ENCODE measurements at regions not wholly inside any gene's neighbourhood (a gene's known extent, or its start where the extent isn't known, plus 50 kb on each side); places are given as distances from the start of the nearest gene placed in this dataset.
A peak's percentile ranks its signal among the peaks of the same experiment; 100 is the strongest.

DNA sequence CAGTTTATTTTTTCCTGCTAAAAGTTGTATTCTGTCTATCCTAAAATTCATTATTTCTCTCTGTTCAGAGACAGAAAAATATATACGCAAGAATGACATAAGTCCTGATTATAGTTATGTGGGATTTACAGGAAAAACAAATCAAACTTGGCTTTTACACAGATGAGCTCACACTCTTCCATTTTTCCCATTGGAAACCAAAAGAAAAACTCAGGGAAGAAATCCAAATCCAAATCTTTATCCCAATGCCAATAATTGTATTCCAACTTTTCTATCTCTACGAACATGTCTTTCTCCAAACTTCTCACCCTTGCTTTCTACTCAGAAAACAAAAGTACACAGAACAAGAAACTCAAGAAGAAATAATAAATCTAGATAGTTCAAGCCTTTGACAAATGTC, 249.1 kb upstream of the TMEFF2 start:
- Mint-ChIP-seq H3K27me3 (ENCODE audit: unreplicated experiment) (no peaks in the 10 kb centered on the region), H3K36me3 (ENCODE audit: unreplicated experiment) (no peaks in the 10 kb centered on the region), H3K4me3 (ENCODE audit: unreplicated experiment) (no peak overlapping the region), H3K4me1 (ENCODE audit: unreplicated experiment) (peaks cover 33% of the 10 kb centered on the region), H3K9me3 (ENCODE audit: unreplicated experiment) (peaks cover 4% of the 10 kb centered on the region), H3K27ac (ENCODE audit: unreplicated experiment) (no peak overlapping the region)
- DNase-seq (ENCODE audit: extremely low spot score, unreplicated experiment) = no peak
- TF ChIP-seq, protein P1, sequence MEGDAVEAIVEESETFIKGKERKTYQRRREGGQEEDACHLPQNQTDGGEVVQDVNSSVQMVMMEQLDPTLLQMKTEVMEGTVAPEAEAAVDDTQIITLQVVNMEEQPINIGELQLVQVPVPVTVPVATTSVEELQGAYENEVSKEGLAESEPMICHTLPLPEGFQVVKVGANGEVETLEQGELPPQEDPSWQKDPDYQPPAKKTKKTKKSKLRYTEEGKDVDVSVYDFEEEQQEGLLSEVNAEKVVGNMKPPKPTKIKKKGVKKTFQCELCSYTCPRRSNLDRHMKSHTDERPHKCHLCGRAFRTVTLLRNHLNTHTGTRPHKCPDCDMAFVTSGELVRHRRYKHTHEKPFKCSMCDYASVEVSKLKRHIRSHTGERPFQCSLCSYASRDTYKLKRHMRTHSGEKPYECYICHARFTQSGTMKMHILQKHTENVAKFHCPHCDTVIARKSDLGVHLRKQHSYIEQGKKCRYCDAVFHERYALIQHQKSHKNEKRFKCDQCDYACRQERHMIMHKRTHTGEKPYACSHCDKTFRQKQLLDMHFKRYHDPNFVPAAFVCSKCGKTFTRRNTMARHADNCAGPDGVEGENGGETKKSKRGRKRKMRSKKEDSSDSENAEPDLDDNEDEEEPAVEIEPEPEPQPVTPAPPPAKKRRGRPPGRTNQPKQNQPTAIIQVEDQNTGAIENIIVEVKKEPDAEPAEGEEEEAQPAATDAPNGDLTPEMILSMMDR (IDR thresholded peaks at IDR 0.05) = no peak

DNA sequence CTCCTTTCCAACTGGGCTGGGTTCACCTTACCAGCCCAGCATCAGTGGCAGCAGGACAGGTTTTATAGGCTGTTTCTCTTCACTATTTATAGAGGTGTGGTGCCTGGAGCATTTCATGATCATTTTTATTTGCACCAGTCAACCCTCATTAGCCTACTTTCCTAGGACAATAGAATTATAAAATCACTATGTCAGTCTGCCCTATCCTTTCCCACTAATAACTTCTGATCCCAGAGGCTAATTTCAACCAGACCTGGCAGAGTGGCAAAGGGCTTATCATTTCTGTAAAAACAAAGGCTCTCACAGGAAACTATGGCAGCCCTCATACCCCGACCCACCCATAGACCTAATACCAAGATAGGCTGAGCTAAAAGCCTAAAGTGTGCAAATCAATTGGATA, 243.5 kb upstream of the TMEFF2 start:
- no peak for DNase-seq (ENCODE audit: extremely low spot score, unreplicated experiment)
- no peaks in the 10 kb centered on the region for H3K36me3 Mint-ChIP-seq (ENCODE audit: unreplicated experiment)
- no peak overlapping the region for H3K4me3 Mint-ChIP-seq (ENCODE audit: unreplicated experiment)
- H3K9me3 Mint-ChIP-seq (ENCODE audit: unreplicated experiment) = no peaks in the 10 kb centered on the region
- TF ChIP-seq, protein P1 (IDR thresholded peaks at IDR 0.05) = no peak
- no peaks in the 10 kb centered on the region for H3K27me3 Mint-ChIP-seq (ENCODE audit: unreplicated experiment)
- H3K27ac Mint-ChIP-seq (ENCODE audit: unreplicated experiment) = peak overlapping the region; percentile 25
- H3K4me1 Mint-ChIP-seq (ENCODE audit: unreplicated experiment) = peaks cover 51% of the 10 kb centered on the region

GRCh38 chr2:192437653-192438052, 242.9 kb upstream of the TMEFF2 start:
- DNase-seq (ENCODE audit: extremely low spot score, unreplicated experiment) = no peak
- Mint-ChIP-seq H3K36me3 (ENCODE audit: unreplicated experiment) (no peaks in the 10 kb centered on the region), H3K27ac (ENCODE audit: unreplicated experiment) (peak overlapping the region; percentile 25), H3K27me3 (ENCODE audit: unreplicated experiment) (no peaks in the 10 kb centered on the region), H3K9me3 (ENCODE audit: unreplicated experiment) (no peaks in the 10 kb centered on the region), H3K4me1 (ENCODE audit: unreplicated experiment) (peaks cover 50% of the 10 kb centered on the region), H3K4me3 (ENCODE audit: unreplicated experiment) (no peak overlapping the region)
- TF ChIP-seq, protein P1 (IDR thresholded peaks at IDR 0.05) = no peak

DNA sequence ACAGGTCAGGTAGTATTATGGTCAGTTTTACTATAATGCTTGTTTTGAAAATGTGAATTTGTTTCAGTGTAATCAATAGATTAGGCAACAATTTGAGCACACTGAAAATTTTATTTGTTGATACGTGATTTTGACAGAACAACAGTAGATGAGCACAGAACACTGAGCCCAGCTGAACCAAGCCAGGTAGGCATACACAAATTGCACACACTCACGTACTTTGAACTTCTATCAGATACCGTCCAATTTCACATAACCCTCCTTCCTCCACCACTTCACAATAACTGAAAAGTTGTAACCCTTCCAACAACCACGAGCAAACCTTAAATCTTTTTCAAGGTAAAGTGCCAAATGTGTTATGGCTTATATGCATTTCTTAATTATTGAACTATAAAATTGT, 229.5 kb upstream of the TMEFF2 start:
- no peaks in the 10 kb centered on the region for H3K36me3 Mint-ChIP-seq (ENCODE audit: unreplicated experiment)
- TF ChIP-seq, protein P1 (IDR thresholded peaks at IDR 0.05) = no peak
- DNase-seq (ENCODE audit: extremely low spot score, unreplicated experiment) = no peak
- H3K27ac Mint-ChIP-seq (ENCODE audit: unreplicated experiment) = no peak overlapping the region
- H3K4me3 Mint-ChIP-seq (ENCODE audit: unreplicated experiment) = no peak overlapping the region
- H3K9me3 Mint-ChIP-seq (ENCODE audit: unreplicated experiment) = peaks cover 4% of the 10 kb centered on the region
- no peaks in the 10 kb centered on the region for H3K4me1 Mint-ChIP-seq (ENCODE audit: unreplicated experiment)
- H3K27me3 Mint-ChIP-seq (ENCODE audit: unreplicated experiment) = no peaks in the 10 kb centered on the region

DNA sequence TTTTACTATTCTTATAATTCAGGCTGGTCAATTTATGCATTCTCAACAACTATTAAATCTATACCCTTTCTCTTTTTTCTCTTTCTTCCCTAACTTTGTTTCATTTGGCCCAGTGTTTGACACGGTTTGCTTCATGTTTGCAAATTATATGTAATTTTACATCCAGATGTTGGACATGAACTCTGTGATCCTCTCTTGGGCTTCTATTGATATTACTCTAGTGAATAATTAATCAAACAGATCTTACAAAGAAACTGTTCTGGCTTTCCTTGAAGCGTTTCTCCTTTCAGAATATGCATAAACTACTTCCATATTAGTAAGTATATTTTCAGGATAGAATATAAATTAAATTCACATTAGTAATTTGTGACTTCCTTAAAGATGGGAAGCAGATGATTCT, 225.1 kb upstream of the TMEFF2 start:
- Mint-ChIP-seq H3K4me3 (ENCODE audit: unreplicated experiment) (no peak overlapping the region), H3K36me3 (ENCODE audit: unreplicated experiment) (peaks cover 2% of the 10 kb centered on the region), H3K27ac (ENCODE audit: unreplicated experiment) (no peak overlapping the region), H3K9me3 (ENCODE audit: unreplicated experiment) (peaks cover 4% of the 10 kb centered on the region), H3K27me3 (ENCODE audit: unreplicated experiment) (no peaks in the 10 kb centered on the region), H3K4me1 (ENCODE audit: unreplicated experiment) (no peaks in the 10 kb centered on the region)
- no peak for DNase-seq (ENCODE audit: extremely low spot score, unreplicated experiment)
- TF ChIP-seq, protein P1 (IDR thresholded peaks at IDR 0.05) = no peak

Data from osteocyte (in vitro differentiated cells).